AG09319 (cell line): ENCODE measurements at regions not wholly inside any gene's neighbourhood (a gene's known extent, or its start where the extent isn't known, plus 50 kb on each side); places are given as distances from the start of the nearest gene placed in this dataset.

Experiments used
- DNase-seq: peaks from one replicate; pipeline ENCODE4 v3.0.0-alpha.2; 2010; ENCODE audit warnings: low read depth; ENCODE audit errors: extremely low read depth
- CTCF ChIP-seq: IDR thresholded peaks from 2 replicates; pipeline ENCODE4 v1.5.1; 2011; ENCODE audit warnings: low read depth, mild to moderate bottlenecking, inconsistent platforms, low read length, moderate library complexity

DNA sequence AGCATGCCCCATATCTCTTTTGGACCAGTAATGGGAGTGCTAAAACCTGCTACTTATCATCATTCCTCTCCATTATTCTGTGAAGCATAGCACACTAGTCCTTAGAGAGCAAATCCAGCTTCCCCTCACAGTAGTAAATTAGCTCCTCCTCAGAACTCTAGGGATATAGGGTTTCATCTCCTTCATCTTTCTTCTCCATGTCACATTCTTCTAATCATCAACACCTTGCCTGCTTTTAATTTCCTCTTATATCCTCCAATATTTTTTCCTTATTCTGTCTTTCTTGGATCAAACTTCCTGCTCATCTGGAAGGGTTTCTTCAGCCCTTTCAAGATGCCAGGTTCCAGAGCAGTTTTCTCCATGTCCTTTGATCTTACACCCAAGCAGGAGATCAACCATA is 321.4 kb upstream of the ACVR2A start:
- no peak for DNase-seq
- TF ChIP-seq CTCF = no peak

GRCh38 chr2:147521936-147522335 is 322.9 kb upstream of the ACVR2A start:
- no peak for TF ChIP-seq CTCF
- no peak for DNase-seq

GRCh38 chr2:147520817-147521216 is 324.0 kb upstream of the ACVR2A start:
- DNase-seq = no peak

GRCh38 chr2:147519178-147519577 is 325.7 kb upstream of the ACVR2A start:
- no peak for DNase-seq
- no peak for TF ChIP-seq CTCF

More at GRCh38 chr2:147520817-147521216, 324.0 kb upstream of the ACVR2A start:
- TF ChIP-seq CTCF = no peak

- TF ChIP-seq CTCF = no peak
- no peak for DNase-seq
These were observed 329.6 kb upstream of the ACVR2A start for GRCh38 chr2:147515213-147515612.

DNA sequence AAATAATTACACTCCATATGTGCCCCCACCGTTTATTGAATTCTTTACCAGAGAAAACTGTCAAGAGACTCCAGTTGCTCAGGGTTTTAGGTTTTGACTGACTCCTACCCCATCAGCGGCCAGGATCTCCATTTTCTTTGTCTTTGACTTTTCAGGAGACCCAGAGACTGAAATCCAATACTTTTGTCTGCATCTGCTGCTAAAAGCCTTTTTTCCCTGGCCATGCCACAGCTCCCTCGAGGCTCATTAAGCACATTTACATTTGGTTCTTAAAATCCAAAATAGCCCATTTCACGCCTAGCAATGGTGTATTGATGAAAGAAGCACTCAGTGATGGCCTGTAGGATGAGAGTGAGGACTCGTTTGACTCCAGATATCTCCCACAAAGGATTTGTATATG is 332.6 kb upstream of the ACVR2A start:
- no peak for DNase-seq
- no peak for TF ChIP-seq CTCF

- TF ChIP-seq CTCF = no peak
- DNase-seq = peak; percentile 25
These were observed 333.3 kb upstream of the ACVR2A start for GRCh38 chr2:147511491-147511948.
